HG03565 (cell line): ENCODE measurements at regions not wholly inside any gene's neighbourhood (a gene's known extent, or its start where the extent isn't known, plus 50 kb on each side); places are given as distances from the start of the nearest gene placed in this dataset.

Experiments
- ATAC-seq: cut with Tn5 transposase; IDR thresholded peaks from one replicate; pipeline ENCODE4 v1.9.1; 2021; ENCODE audit warnings: mild to moderate bottlenecking, moderate library complexity; ENCODE audit not compliant: unreplicated experiment

- no peak for ATAC-seq
These were observed 266.3 kb downstream of the FBXW7 start for GRCh38 chr4:152269448-152270191.

GRCh38 chr4:152267811-152268210, 268.1 kb downstream of the FBXW7 start:
- ATAC-seq: no peak

- ATAC-seq: no peak
These were observed 268.9 kb downstream of the FBXW7 start for GRCh38 chr4:152266831-152267480.

DNA sequence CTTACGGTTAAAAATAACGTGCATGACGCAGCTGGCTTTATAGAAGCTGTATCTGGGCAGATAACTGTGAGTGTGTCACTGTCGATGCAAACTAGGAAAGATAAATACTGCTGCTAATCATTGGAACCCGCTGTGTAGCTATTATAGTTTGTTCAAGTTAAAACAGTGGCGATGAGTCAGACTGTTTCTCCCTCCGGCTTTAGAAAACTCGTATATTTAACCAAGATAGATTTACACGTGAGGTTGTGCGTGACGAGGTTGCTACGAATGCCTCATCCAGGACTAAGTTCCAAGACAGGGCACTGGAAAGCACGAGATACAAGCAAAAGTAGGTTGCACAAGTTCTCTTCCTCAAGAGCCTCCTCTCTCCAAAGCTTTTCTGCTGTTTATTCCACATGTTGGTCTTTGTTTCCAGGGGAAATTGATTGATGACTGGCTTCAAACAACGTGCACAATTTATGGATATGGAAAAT, 270.7 kb downstream of the FBXW7 start:
- ATAC-seq: no peak

DNA sequence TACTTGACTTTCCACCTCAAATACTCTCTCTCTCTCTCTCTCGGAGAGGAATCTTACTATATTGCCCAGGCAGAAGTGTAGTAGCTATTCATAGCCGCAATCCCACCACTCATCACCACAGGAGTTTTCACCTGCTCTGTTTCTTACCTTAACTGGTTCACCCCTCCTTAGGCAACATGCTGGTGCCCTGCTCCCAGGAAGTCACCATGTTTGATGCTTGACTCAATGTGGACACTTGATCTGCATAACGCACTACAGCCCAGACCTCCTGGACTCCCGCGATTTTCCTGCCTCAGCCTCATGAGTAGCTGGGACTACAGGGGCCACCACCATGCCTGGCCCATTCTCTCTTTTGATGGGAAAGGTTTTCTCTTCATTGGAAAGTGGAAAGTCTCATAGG, 271.8 kb downstream of the FBXW7 start:
- ATAC-seq: no peak

GRCh38 chr4:152259866-152260265, 276.0 kb downstream of the FBXW7 start:
- ATAC-seq: no peak

DNA sequence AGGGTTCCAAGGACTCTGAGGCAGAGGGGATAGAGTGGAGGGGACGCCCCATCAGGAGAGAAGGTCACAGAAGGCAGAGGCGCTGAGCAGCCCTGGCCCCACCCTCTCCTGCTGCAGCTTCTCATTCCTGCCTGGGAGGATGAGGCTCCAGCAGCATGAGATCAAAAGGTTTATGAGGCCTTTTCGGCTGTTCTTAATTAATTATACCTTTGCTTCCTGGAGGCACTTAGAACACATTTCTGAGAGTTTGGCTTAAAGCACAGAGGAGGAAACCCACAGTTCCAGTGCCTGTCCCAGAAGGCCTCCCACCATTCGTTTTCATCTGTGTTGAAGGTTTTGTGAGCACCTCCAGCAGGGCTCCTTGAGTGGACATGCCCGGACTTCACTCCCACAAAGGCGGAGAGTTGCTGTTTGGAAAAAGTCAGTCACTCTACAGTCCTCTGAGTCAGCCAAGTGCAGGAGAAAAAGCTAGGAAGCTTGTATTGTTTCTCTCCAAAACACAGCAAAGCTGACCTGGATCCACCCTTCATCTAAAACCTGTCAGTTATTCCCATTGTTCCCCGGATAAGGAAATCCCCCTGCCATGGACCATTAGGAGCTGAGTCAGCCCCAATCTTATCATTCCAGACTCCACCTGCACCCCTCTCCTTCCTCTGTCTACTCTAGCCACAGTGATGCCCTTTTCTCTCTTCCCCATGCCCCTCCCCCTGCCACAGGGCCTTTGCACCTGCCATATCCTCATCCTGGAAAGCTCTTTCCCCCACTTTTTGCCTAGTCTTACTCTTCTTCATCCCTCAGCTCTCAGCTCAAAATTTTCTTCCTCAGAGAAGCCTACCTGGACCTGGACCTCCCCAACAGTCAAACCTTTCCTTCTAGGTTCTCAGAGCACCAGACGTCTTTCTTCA, 276.8 kb downstream of the FBXW7 start:
- ATAC-seq: no peak

GRCh38 chr4:152258391-152258790, 277.5 kb downstream of the FBXW7 start:
- ATAC-seq: no peak

GRCh38 chr4:152257601-152258066, 278.3 kb downstream of the FBXW7 start:
- ATAC-seq: no peak

DNA sequence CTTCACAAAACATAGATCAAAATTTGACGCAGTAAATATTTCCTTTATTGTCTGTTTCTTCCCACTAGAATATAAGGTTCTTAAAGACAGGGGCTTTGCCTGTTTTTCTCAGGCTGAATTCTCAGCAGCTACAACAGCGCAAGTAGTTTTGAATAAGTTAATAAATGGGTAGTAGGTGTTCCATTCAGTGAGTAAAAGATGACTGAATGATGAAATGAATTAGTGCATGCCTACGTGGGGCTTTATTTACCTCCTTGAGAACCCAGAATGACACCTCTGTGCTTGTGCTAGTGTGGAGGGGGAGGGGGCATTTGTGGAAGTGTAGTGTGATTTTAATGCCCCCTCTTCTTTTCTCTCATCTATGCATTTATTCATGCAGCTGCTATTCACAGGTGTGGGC, 278.9 kb downstream of the FBXW7 start:
- no peak for ATAC-seq

GRCh38 chr4:152255437-152255836, 280.5 kb downstream of the FBXW7 start:
- ATAC-seq: peak; percentile 90

- no peak for ATAC-seq
These were observed 287.5 kb downstream of the FBXW7 start for GRCh38 chr4:152248347-152248746.

DNA sequence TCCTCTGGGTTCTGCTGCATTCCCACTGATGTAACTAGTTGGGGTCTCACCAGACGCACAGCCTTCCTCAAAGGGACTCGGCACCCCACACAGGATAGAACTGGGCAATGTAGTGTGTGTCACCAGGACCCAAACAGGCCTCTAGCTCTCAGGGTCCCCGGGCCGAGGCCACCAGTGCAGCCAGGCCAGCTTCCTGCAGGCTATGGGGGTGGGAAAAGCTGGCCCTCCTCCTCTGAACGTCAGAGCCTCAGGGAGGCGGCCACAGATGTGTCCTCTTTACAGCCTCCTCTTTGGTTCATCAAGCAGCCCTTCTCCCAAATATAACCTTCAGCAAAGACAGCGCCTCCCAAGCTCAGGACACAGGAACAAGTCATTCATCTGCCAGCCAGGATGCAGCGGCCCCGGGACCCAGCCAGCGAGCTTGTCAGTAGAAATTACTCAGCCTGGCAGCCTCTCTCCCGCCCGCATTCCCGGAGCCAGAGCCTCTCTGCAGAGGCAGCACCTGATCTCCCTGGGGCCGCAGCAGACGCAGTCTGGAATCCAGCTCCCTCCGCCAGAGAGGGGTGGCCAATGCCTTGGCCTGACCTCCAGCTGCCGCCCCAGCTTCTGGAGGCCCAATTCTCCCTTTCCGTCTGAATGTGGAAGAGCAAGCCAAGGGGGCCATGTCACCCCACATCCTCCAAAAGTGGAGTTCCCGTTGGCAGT, 288.5 kb downstream of the FBXW7 start:
- ATAC-seq: no peak

GRCh38 chr4:152246659-152247058, 289.2 kb downstream of the FBXW7 start:
- ATAC-seq: no peak

GRCh38 chr4:152245680-152246079, 290.2 kb downstream of the FBXW7 start:
- no peak for ATAC-seq

GRCh38 chr4:152244659-152245058, 291.2 kb downstream of the FBXW7 start:
- ATAC-seq: no peak

DNA sequence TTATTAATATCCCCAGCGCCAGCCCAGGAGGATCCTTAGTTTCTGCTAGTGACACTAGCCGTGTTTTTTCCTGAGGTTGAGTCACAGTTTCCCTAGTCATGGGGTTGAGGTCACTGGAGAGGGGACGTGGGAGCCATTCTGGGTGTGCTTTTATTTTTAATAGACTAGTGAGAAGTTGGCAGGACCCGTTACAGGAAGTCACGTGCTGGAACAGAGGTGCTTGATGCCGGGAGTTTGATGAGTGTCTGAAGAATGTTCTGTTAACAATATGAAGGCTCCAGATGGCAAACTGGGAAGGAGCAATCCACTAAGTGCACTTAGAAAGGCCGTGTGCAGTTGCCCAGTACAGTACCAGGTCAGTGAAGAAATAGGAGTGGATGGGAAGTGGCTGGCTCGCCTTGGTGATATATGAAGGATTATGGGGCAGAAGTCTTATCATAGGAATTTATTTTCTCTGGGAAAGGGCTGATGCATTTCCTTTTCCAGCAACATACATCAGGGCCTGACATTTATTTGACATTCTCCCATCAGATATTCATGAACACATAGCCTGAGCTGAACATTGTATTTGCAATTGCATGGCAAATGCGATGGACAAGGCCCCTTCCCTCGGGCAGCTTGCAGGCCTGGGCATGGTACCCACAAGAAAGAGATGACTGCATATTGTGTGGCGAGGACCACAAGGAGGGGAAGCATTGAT, 291.8 kb downstream of the FBXW7 start:
- no peak for ATAC-seq

DNA sequence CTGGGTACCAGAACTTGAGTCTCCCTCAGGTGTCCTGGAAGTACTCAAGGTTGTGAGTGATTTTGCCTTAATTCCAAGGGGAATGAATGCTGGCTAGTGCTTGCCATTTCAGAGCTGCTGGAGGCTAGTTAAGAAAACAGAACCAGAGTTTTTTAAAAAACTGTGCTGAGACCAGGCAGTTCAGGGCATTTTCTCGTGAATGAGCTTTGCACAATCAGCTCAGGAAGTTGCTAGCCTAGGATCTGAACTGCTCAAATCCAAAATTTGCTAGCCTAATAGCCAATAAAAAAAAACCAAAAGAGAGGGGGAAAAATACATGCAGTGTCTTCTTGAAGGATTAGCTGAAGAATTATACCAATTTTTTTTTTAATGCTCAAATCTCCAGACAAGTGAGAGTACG, 292.7 kb downstream of the FBXW7 start:
- ATAC-seq: no peak

GRCh38 chr4:152240232-152240631, 295.7 kb downstream of the FBXW7 start:
- ATAC-seq: no peak

GRCh38 chr4:152239216-152239615, 296.7 kb downstream of the FBXW7 start:
- ATAC-seq: no peak
